WTC11 (cell line): ENCODE measurements at regions not wholly inside any gene's neighbourhood (a gene's known extent, or its start where the extent isn't known, plus 50 kb on each side); places are given as distances from the start of the nearest gene placed in this dataset.

Source experiments
- CREB1 ChIP-seq: sonication (generic); formaldehyde crosslinking; IDR thresholded peaks from 2 replicates; pipeline ENCODE4 v1.8.0; 2023; ENCODE audit warnings: mild to moderate bottlenecking, missing genetic modification reagents
- TF ChIP-seq, protein P1 (sequence below): sonication (generic); formaldehyde crosslinking; IDR thresholded peaks from 2 replicates; pipeline ENCODE4 v1.8.0; 2022; ENCODE audit warnings: missing genetic modification reagents
- TF ChIP-seq, protein P2 (sequence below): sonication (generic); formaldehyde crosslinking; IDR thresholded peaks from 2 replicates; pipeline ENCODE4 v1.8.1; 2022; ENCODE audit warnings: low read depth, missing genetic modification reagents, borderline replicate concordance

DNA sequence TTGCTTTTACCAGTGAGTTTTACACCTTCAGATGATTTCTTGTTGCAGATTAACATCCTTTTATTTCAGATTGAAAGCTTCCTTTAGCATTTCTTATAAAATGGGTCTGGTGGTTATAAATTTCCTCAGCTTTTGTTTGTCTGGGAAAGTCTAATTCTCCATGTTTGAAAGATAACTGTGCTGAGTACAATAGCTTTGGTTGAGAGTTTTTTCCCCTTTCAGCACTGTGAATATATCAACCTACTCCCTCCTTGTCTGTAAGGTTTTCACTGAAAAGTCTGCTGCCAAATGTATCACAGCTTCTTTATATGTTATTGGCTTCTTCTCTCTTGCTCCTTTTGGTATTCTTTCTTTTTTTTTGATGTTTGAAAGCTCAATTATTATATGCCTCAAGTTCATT is 53.5 kb upstream of the ACTRT1 start:
- TF ChIP-seq, protein P1, sequence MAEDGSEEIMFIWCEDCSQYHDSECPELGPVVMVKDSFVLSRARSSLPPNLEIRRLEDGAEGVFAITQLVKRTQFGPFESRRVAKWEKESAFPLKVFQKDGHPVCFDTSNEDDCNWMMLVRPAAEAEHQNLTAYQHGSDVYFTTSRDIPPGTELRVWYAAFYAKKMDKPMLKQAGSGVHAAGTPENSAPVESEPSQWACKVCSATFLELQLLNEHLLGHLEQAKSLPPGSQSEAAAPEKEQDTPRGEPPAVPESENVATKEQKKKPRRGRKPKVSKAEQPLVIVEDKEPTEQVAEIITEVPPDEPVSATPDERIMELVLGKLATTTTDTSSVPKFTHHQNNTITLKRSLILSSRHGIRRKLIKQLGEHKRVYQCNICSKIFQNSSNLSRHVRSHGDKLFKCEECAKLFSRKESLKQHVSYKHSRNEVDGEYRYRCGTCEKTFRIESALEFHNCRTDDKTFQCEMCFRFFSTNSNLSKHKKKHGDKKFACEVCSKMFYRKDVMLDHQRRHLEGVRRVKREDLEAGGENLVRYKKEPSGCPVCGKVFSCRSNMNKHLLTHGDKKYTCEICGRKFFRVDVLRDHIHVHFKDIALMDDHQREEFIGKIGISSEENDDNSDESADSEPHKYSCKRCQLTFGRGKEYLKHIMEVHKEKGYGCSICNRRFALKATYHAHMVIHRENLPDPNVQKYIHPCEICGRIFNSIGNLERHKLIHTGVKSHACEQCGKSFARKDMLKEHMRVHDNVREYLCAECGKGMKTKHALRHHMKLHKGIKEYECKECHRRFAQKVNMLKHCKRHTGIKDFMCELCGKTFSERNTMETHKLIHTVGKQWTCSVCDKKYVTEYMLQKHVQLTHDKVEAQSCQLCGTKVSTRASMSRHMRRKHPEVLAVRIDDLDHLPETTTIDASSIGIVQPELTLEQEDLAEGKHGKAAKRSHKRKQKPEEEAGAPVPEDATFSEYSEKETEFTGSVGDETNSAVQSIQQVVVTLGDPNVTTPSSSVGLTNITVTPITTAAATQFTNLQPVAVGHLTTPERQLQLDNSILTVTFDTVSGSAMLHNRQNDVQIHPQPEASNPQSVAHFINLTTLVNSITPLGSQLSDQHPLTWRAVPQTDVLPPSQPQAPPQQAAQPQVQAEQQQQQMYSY (CRISPR knock-in tag): no peak
- no peak for TF ChIP-seq CREB1
- TF ChIP-seq, protein P2, sequence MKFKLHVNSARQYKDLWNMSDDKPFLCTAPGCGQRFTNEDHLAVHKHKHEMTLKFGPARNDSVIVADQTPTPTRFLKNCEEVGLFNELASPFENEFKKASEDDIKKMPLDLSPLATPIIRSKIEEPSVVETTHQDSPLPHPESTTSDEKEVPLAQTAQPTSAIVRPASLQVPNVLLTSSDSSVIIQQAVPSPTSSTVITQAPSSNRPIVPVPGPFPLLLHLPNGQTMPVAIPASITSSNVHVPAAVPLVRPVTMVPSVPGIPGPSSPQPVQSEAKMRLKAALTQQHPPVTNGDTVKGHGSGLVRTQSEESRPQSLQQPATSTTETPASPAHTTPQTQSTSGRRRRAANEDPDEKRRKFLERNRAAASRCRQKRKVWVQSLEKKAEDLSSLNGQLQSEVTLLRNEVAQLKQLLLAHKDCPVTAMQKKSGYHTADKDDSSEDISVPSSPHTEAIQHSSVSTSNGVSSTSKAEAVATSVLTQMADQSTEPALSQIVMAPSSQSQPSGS: no peak
